ENCODE measurements at regions not wholly inside any gene's neighbourhood (a gene's known extent, or its start where the extent isn't known, plus 50 kb on each side); places are given as distances from the start of the nearest gene placed in this dataset.

GRCh38 chr2:219702796-219703545 is 75.5 kb downstream of the SLC4A3 start:
- Histone ChIP-seq H3K4me3 (no peak overlapping the region), H3K27ac (no peak overlapping the region)
- DNase-seq (ENCODE audit: low spot score), result no peak
- TF ChIP-seq CTCF (IDR thresholded peaks at IDR 0.05), result no peak

- Histone ChIP-seq H3K4me3 (no peak overlapping the region), H3K27ac (no peak overlapping the region)
- TF ChIP-seq CTCF (IDR thresholded peaks at IDR 0.05), result no peak
- no peak for DNase-seq (ENCODE audit: low spot score)
These were observed 77.4 kb downstream of the SLC4A3 start for GRCh38 chr2:219704878-219705277.

GRCh38 chr2:219706823-219707281 is 79.4 kb downstream of the SLC4A3 start:
- DNase-seq (ENCODE audit: low spot score), result no peak
- no peak overlapping the region for H3K4me3 ChIP-seq
- no peak for TF ChIP-seq CTCF (IDR thresholded peaks at IDR 0.05)
- no peak overlapping the region for H3K27ac ChIP-seq

- H3K4me3 ChIP-seq, result no peak overlapping the region
- H3K27ac ChIP-seq, result no peak overlapping the region
- no peak for TF ChIP-seq CTCF (IDR thresholded peaks at IDR 0.05)
- DNase-seq (ENCODE audit: low spot score), result no peak
These were observed 80.3 kb downstream of the SLC4A3 start for GRCh38 chr2:219707496-219708285.

GRCh38 chr2:219709331-219709761 is 81.9 kb downstream of the SLC4A3 start:
- no peak for TF ChIP-seq CTCF (IDR thresholded peaks at IDR 0.05)
- H3K27ac ChIP-seq, result no peak overlapping the region
- no peak for DNase-seq (ENCODE audit: low spot score)
- no peak overlapping the region for H3K4me3 ChIP-seq

GRCh38 chr2:219713110-219713509 is 85.7 kb downstream of the SLC4A3 start:
- no peak for DNase-seq (ENCODE audit: low spot score)
- no peak overlapping the region for H3K27ac ChIP-seq
- no peak overlapping the region for H3K4me3 ChIP-seq
- TF ChIP-seq CTCF (IDR thresholded peaks at IDR 0.05), result no peak
